ENCODE measurements at regions not wholly inside any gene's neighbourhood (a gene's known extent, or its start where the extent isn't known, plus 50 kb on each side); places are given as distances from the start of the nearest gene placed in this dataset.

- Mint-ChIP-seq H3K4me1 (ENCODE audit: low read depth) (peaks cover 23% of the 10 kb centered on the region), H3K4me3 (ENCODE audit: unreplicated experiment) (no peak overlapping the region), H3K27ac (ENCODE audit: unreplicated experiment) (no peak overlapping the region), H3K9me3 (ENCODE audit: low read depth) (peaks cover 5% of the 10 kb centered on the region), H3K36me3 (ENCODE audit: low read depth) (no peaks in the 10 kb centered on the region), H3K27me3 (ENCODE audit: low read depth) (no peaks in the 10 kb centered on the region)
- TF ChIP-seq CTCF (IDR thresholded peaks at IDR 0.05), result no peak
- no peak for DNase-seq (ENCODE audit: low spot score)
Measured at GRCh38 chr3:59285560-59285959, 235.7 kb upstream of the CFAP20DC start.

DNA sequence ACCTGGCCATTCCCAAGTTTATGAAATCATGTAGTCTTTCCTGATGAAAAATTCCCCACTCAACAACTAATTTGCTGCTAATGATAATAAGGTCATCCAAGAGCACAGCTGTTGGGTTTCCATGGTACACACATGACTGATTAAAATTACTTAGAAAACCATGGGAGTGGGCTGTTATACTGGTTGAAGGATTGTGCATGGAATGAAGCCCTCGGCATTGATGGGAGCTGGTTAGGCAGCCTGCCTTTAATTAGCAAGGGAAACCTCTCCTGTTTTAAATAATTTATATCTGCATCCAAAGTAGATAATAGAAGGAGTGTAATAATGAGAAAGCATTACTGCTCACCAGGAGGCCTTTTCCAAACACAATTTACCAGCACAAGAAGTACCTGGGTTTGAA, 235.1 kb upstream of the CFAP20DC start:
- Mint-ChIP-seq H3K4me3 (ENCODE audit: unreplicated experiment) (no peak overlapping the region), H3K27me3 (ENCODE audit: low read depth) (no peaks in the 10 kb centered on the region), H3K36me3 (ENCODE audit: low read depth) (no peaks in the 10 kb centered on the region), H3K4me1 (ENCODE audit: low read depth) (peaks cover 17% of the 10 kb centered on the region), H3K27ac (ENCODE audit: unreplicated experiment) (no peak overlapping the region), H3K9me3 (ENCODE audit: low read depth) (peaks cover 5% of the 10 kb centered on the region)
- TF ChIP-seq CTCF (IDR thresholded peaks at IDR 0.05), result no peak
- DNase-seq (ENCODE audit: low spot score), result no peak

DNA sequence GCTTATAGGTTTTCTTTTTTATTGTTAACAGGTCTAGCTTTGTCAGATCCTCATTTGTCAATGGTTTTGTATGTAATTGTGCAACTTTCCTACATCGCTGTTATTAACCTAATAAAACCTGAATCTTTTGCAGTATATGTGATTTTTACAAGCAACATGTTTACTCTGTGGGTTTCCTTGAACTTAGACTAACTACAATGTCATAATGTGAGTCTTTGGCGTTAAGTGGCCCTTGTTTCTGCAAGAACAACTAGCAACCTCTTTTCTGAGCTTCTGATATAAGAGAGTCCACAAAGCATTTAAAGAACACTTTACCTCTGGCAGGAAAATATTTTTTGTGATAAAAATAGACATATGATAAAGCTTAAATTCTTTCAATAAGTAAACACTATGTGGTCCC, 230.3 kb upstream of the CFAP20DC start:
- no peaks in the 10 kb centered on the region for H3K4me1 Mint-ChIP-seq (ENCODE audit: low read depth)
- no peak for TF ChIP-seq CTCF (IDR thresholded peaks at IDR 0.05)
- no peak overlapping the region for H3K4me3 Mint-ChIP-seq (ENCODE audit: unreplicated experiment)
- DNase-seq (ENCODE audit: low spot score), result no peak
- no peaks in the 10 kb centered on the region for H3K9me3 Mint-ChIP-seq (ENCODE audit: low read depth)
- H3K27ac Mint-ChIP-seq (ENCODE audit: unreplicated experiment), result no peak overlapping the region
- no peaks in the 10 kb centered on the region for H3K27me3 Mint-ChIP-seq (ENCODE audit: low read depth)
- H3K36me3 Mint-ChIP-seq (ENCODE audit: low read depth), result no peaks in the 10 kb centered on the region

DNA sequence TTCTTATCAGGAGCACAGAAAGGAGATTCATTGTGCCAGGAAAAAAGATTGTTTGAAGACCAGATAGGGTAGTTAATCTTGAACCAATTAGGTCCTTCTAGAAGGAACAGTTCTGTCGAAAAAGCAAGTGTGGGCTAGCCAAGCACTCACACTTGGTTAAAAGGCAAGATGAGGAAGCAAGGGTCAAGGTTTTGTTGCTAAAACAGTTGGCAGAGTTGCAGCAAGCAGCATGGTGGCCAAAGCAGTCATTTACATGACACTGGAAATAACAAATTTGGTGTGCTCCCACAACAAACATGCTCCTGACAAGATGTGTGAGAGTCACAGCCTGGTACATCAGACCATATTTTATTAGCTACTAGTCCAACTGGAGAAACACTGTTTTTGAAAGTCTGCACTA, 228.0 kb upstream of the CFAP20DC start:
- no peaks in the 10 kb centered on the region for H3K4me1 Mint-ChIP-seq (ENCODE audit: low read depth)
- H3K36me3 Mint-ChIP-seq (ENCODE audit: low read depth), result no peaks in the 10 kb centered on the region
- H3K27me3 Mint-ChIP-seq (ENCODE audit: low read depth), result no peaks in the 10 kb centered on the region
- no peaks in the 10 kb centered on the region for H3K9me3 Mint-ChIP-seq (ENCODE audit: low read depth)
- no peak for TF ChIP-seq CTCF (IDR thresholded peaks at IDR 0.05)
- no peak overlapping the region for H3K4me3 Mint-ChIP-seq (ENCODE audit: unreplicated experiment)
- no peak for DNase-seq (ENCODE audit: low spot score)
- H3K27ac Mint-ChIP-seq (ENCODE audit: unreplicated experiment), result no peak overlapping the region

DNA sequence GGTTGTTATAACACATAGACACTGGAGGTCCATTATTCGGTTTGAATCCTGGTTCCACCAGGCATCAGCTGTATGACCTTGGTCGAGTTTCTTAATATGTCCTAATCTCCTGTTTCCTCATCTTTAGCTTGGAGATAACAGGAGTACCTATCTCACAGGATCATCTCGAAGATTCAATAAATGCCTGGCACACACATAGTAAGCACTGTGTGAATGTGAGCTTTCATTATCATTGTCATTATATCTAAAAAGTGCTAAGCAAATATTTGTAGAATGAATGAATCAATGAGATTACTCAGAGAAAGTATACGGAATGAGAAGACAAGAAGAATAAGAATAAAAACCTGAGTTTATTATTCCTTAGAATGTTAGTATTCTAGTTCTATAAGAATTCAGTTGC, 227.4 kb upstream of the CFAP20DC start:
- no peak for TF ChIP-seq CTCF (IDR thresholded peaks at IDR 0.05)
- Mint-ChIP-seq H3K4me3 (ENCODE audit: unreplicated experiment) (no peak overlapping the region), H3K9me3 (ENCODE audit: low read depth) (no peaks in the 10 kb centered on the region), H3K27ac (ENCODE audit: unreplicated experiment) (no peak overlapping the region), H3K36me3 (ENCODE audit: low read depth) (no peaks in the 10 kb centered on the region), H3K27me3 (ENCODE audit: low read depth) (no peaks in the 10 kb centered on the region), H3K4me1 (ENCODE audit: low read depth) (no peaks in the 10 kb centered on the region)
- no peak for DNase-seq (ENCODE audit: low spot score)
